Panc1 (cell line): ENCODE measurements at regions not wholly inside any gene's neighbourhood (a gene's known extent, or its start where the extent isn't known, plus 50 kb on each side); places are given as distances from the start of the nearest gene placed in this dataset.

ENCODE experiments used
- ATAC-seq: fragments of 200-7000 bp; cut with Tn5 transposase; 2 replicates; pipeline ENCODE4 v1.9.1; 2020; ENCODE audit warnings: mild to moderate bottlenecking, moderate library complexity
- BruUV-seq: library from RNA; stranded (reverse); fragments of 400-500 nt; replicated peaks from 2 replicates; lab custom pipeline; 2021; lab: Mats Ljungman, UMichigan
- CTCF ChIA-PET: fragments of 300-600 bp; sonication (Branson Sonifier 250); formaldehyde crosslinking; loops from one replicate; lab custom pipeline; 2022; ENCODE audit warnings: antibody characterized with exemption; lab: Charles Lee
- POLR2A ChIA-PET: fragments of 300-600 bp; sonication (Branson Sonifier 250); formaldehyde crosslinking; loops from one replicate; lab custom pipeline; 2022; ENCODE audit warnings: antibody characterized with exemption; lab: Charles Lee
- DNase-seq: peaks from one replicate; pipeline ENCODE4 v3.0.0-alpha.2; 2010; ENCODE audit warnings: low read depth, low spot score
- H3K27ac ChIP-seq: 2 replicates; pipeline ENCODE4 v1.5.1; 2011; ENCODE audit warnings: mild to moderate bottlenecking, low read length, inconsistent platforms
- H3K27me3 ChIP-seq: fragments of 200-500 bp; sonication (Bioruptor generic); 2 replicates; pipeline ENCODE4 v1.6.0; 2014; ENCODE audit warnings: low read length, inconsistent platforms; ENCODE audit not compliant: control insufficient read depth, insufficient read depth
- H3K36me3 ChIP-seq: fragments of 200-500 bp; sonication (Bioruptor generic); 2 replicates; pipeline ENCODE4 v1.5.1; 2014; ENCODE audit warnings: inconsistent platforms, mild to moderate bottlenecking, low read length, moderate library complexity; ENCODE audit not compliant: control insufficient read depth, insufficient read depth
- H3K4me1 ChIP-seq: 2 replicates; pipeline ENCODE4 v1.5.1; 2011; ENCODE audit warnings: inconsistent platforms, mild to moderate bottlenecking, low read length, moderate library complexity; ENCODE audit not compliant: control insufficient read depth, insufficient read depth
- H3K4me3 ChIP-seq, 2 experiments: 2 replicates each; pipeline ENCODE4 v1.5.1; 2011 to 2012; ENCODE audit warnings: low read depth in 2 of 2, low read length in 2 of 2, mild to moderate bottlenecking in 2 of 2, inconsistent platforms in 1 of 2, moderate library complexity in 1 of 2
- H3K9me3 ChIP-seq: fragments of 200-500 bp; sonication (Bioruptor generic); 2 replicates; pipeline ENCODE4 v1.5.1; 2014; ENCODE audit warnings: low read depth, mild to moderate bottlenecking, inconsistent platforms, low read length, moderate library complexity; ENCODE audit not compliant: control insufficient read depth, insufficient read depth
- POLR2AphosphoS5 ChIP-seq: IDR thresholded peaks from 2 replicates; pipeline ENCODE4 v1.6.1; 2012; ENCODE audit warnings: mild to moderate bottlenecking, low read depth, low read length, moderate library complexity
- SIN3A ChIP-seq: IDR thresholded peaks from 2 replicates; pipeline ENCODE4 v1.6.1; 2012; ENCODE audit warnings: low read depth, mild to moderate bottlenecking, low read length, moderate library complexity, borderline replicate concordance; ENCODE audit not compliant: insufficient read depth
- TCF7L2 ChIP-seq: IDR thresholded peaks from 2 replicates; pipeline ENCODE4 v1.6.1; 2011; ENCODE audit warnings: mild to moderate bottlenecking, low read depth, low read length, inconsistent platforms
- in situ Hi-C: cut with HindIII; loops from 2 replicates; pipeline ENCODE4 v1.10.0; 2016; ENCODE audit warnings: low sequenced_read_pairs, low pct_unique_long_range_greater_than_20kb
- intact Hi-C: fragments of 100-400 bp; cut with micrococcal nuclease; formaldehyde crosslinking; loops from one replicate; pipeline ENCODE4 v1.10.0; 2022; ENCODE audit not compliant: unreplicated experiment
- TF ChIP-seq, protein P1 (sequence below): fragments of 450-650 bp; IDR thresholded peaks from 2 replicates; pipeline ENCODE4 v1.5.1; 2017; ENCODE audit warnings: mild to moderate bottlenecking
- TF ChIP-seq, protein P2 (sequence below), 2 experiments: IDR thresholded peaks; 2 replicates each; pipeline ENCODE4 v1.6.1; 2011 to 2012; ENCODE audit warnings: low read depth in 2 of 2, control low read depth in 1 of 2, low read length in 1 of 2, mild to moderate bottlenecking in 1 of 2, moderate library complexity in 1 of 2; ENCODE audit not compliant: insufficient read depth in 1 of 2

DNA sequence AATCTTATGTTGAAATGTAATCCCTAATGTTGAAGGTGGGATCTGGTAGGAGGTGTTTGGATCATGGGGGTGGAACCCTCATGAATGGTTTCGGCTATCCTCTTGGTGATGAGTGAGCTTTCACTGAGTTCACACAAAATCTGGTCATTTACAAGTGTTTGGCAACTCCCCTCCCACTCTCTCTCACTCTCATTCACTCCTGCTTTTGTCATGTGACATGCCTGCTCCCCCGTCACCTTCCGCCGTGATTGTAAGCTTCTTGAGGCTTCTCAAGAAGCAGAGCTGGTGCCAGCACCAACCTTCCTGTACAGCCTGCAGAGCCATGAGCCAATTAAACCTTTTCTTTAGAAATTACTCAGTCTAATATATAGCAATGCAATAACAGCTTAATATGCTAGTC, 245.4 kb downstream of the BMP4 start:
- H3K36me3 ChIP-seq: no peaks in the 10 kb centered on the region
- TF ChIP-seq, protein P1, sequence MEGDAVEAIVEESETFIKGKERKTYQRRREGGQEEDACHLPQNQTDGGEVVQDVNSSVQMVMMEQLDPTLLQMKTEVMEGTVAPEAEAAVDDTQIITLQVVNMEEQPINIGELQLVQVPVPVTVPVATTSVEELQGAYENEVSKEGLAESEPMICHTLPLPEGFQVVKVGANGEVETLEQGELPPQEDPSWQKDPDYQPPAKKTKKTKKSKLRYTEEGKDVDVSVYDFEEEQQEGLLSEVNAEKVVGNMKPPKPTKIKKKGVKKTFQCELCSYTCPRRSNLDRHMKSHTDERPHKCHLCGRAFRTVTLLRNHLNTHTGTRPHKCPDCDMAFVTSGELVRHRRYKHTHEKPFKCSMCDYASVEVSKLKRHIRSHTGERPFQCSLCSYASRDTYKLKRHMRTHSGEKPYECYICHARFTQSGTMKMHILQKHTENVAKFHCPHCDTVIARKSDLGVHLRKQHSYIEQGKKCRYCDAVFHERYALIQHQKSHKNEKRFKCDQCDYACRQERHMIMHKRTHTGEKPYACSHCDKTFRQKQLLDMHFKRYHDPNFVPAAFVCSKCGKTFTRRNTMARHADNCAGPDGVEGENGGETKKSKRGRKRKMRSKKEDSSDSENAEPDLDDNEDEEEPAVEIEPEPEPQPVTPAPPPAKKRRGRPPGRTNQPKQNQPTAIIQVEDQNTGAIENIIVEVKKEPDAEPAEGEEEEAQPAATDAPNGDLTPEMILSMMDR: no peak
- TF ChIP-seq, protein P2, sequence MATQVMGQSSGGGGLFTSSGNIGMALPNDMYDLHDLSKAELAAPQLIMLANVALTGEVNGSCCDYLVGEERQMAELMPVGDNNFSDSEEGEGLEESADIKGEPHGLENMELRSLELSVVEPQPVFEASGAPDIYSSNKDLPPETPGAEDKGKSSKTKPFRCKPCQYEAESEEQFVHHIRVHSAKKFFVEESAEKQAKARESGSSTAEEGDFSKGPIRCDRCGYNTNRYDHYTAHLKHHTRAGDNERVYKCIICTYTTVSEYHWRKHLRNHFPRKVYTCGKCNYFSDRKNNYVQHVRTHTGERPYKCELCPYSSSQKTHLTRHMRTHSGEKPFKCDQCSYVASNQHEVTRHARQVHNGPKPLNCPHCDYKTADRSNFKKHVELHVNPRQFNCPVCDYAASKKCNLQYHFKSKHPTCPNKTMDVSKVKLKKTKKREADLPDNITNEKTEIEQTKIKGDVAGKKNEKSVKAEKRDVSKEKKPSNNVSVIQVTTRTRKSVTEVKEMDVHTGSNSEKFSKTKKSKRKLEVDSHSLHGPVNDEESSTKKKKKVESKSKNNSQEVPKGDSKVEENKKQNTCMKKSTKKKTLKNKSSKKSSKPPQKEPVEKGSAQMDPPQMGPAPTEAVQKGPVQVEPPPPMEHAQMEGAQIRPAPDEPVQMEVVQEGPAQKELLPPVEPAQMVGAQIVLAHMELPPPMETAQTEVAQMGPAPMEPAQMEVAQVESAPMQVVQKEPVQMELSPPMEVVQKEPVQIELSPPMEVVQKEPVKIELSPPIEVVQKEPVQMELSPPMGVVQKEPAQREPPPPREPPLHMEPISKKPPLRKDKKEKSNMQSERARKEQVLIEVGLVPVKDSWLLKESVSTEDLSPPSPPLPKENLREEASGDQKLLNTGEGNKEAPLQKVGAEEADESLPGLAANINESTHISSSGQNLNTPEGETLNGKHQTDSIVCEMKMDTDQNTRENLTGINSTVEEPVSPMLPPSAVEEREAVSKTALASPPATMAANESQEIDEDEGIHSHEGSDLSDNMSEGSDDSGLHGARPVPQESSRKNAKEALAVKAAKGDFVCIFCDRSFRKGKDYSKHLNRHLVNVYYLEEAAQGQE (IDR thresholded peaks at IDR 0.05; ENCODE audit: insufficient read depth in 1 of 2, low read depth in 2 of 2, low read length in 1 of 2): no peak
- TF ChIP-seq POLR2AphosphoS5: no peak
- TF ChIP-seq SIN3A: no peak
- no peak for TF ChIP-seq TCF7L2
- DNase-seq (no peak), ATAC-seq (no peak)
- no peaks in the 10 kb centered on the region for H3K9me3 ChIP-seq
- no peaks in the 10 kb centered on the region for H3K27me3 ChIP-seq
- H3K4me1 ChIP-seq: no peaks in the 10 kb centered on the region
- POLR2A ChIA-PET: no interaction called here
- in situ Hi-C loops (no loop called here), intact Hi-C loops (no loop called here)
- BruUV-seq: no TSS peak
- no peak overlapping the region for H3K4me3 ChIP-seq
- CTCF ChIA-PET: no interaction called here
- H3K27ac ChIP-seq: no peak overlapping the region

DNA sequence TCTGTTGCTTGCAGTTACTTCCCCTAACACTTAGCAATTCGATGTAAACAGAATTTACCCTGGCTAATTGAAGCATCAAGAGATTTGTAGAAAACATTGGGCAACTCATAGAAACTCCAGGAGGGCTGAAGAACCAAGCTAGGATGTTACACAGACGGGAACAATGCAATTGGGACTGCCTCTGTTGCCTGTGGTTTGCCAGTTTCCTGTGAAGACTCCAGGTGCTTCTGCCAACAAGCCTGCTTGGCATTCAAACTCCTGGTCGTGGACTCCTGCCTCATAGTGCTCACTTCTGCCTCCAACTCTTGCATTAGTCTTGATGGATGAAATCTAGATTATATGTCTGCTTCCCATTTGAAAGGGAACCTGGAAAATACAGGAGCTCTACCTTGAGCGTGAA, 246.0 kb downstream of the BMP4 start:
- Histone ChIP-seq H3K4me1 (no peaks in the 10 kb centered on the region), H3K27ac (no peak overlapping the region), H3K9me3 (no peaks in the 10 kb centered on the region), H3K27me3 (no peaks in the 10 kb centered on the region), H3K4me3 (no peak overlapping the region), H3K36me3 (no peaks in the 10 kb centered on the region)
- POLR2A ChIA-PET: no interaction called here
- ATAC-seq (no peak), DNase-seq (no peak)
- BruUV-seq: no TSS peak
- TF ChIP-seq SIN3A: no peak
- no peak for TF ChIP-seq POLR2AphosphoS5
- TF ChIP-seq, protein P2 (IDR thresholded peaks at IDR 0.05; ENCODE audit: insufficient read depth in 1 of 2, low read depth in 2 of 2, low read length in 1 of 2): no peak
- CTCF ChIA-PET: no interaction called here
- intact Hi-C loops: no loop called here
- in situ Hi-C loops: no loop called here
